CD4-positive, alpha-beta T cell (primary cell): ENCODE measurements at regions not wholly inside any gene's neighbourhood (a gene's known extent, or its start where the extent isn't known, plus 50 kb on each side); places are given as distances from the start of the nearest gene placed in this dataset.

Experiments used
- ATAC-seq: fragments of 200-7000 bp; cut with Tn5 transposase; one replicate; pipeline ENCODE4 v1.10.0; 2022; ENCODE audit warnings: mild to moderate bottlenecking; ENCODE audit not compliant: poor library complexity
- CTCF ChIA-PET: fragments of 350-600 bp; sonication (Branson Sonifier 250); formaldehyde crosslinking; loops from one replicate; lab custom pipeline; 2021; ENCODE audit warnings: antibody characterized with exemption, inconsistent platforms; lab: Charles Lee
- POLR2A ChIA-PET: fragments of 350-600 bp; sonication (Branson Sonifier 250); formaldehyde crosslinking; loops from one replicate; lab custom pipeline; 2021; ENCODE audit warnings: antibody characterized with exemption, inconsistent platforms; lab: Charles Lee
- DNase-seq, 14 experiments: peaks; one replicate each; pipeline ENCODE4 v3.0.0-alpha.2; 2013 to 2020; ENCODE audit warnings: mixed read lengths in 2 of 14
- H3K27ac ChIP-seq, 2 donors: one replicate each; pipeline versions ENCODE4 v1.5.1 to v1.7.0; 2013; ENCODE audit warnings: low read length in 2 of 2, low read depth in 1 of 2, mild to moderate bottlenecking in 1 of 2
- H3K27me3 ChIP-seq, 2 experiments: 1 replicate in 1 of 2; 2 replicates in 1 of 2; pipeline versions ENCODE4 v1.6.1 to v1.7.0; 2013; ENCODE audit warnings: low read length in 2 of 2, control low read depth in 1 of 2, mild to moderate bottlenecking in 1 of 2, moderate library complexity in 1 of 2; ENCODE audit not compliant: insufficient read depth in 2 of 2, control insufficient read depth in 1 of 2
- H3K36me3 ChIP-seq: one replicate; pipeline ENCODE4 v1.6.1; 2013; ENCODE audit warnings: low read length, control low read depth; ENCODE audit not compliant: insufficient read depth
- H3K4me1 ChIP-seq: one replicate; pipeline ENCODE4 v1.6.1; 2013; ENCODE audit warnings: low read length, control low read depth; ENCODE audit not compliant: insufficient read depth
- H3K4me3 ChIP-seq: one replicate; pipeline ENCODE4 v1.5.1; 2013; ENCODE audit warnings: mild to moderate bottlenecking, low read length, moderate library complexity
- H3K9me3 ChIP-seq, 2 experiments: 1 replicate in 1 of 2; 2 replicates in 1 of 2; pipeline versions ENCODE4 v1.6.1 to v1.7.0; 2013; ENCODE audit warnings: low read length in 2 of 2, mild to moderate bottlenecking in 2 of 2, control low read depth in 1 of 2, moderate library complexity in 1 of 2; ENCODE audit not compliant: control insufficient read depth in 1 of 2, insufficient read depth in 1 of 2
- H3K27ac Mint-ChIP-seq: one replicate; pipeline ENCODE4 v1.8.0; 2020; ENCODE audit warnings: mixed read lengths
- H3K27me3 Mint-ChIP-seq: one replicate; pipeline ENCODE4 v1.8.0; 2021; ENCODE audit warnings: mixed read lengths
- H3K36me3 Mint-ChIP-seq: one replicate; pipeline ENCODE4 v1.8.0; 2021; ENCODE audit warnings: low read depth, mixed read lengths
- H3K4me1 Mint-ChIP-seq: one replicate; pipeline ENCODE4 v1.8.0; 2021; ENCODE audit warnings: low read depth, mixed read lengths
- H3K4me3 Mint-ChIP-seq: one replicate; pipeline ENCODE4 v1.8.0; 2020; ENCODE audit warnings: mild to moderate bottlenecking, mixed read lengths
- H3K9me3 Mint-ChIP-seq: one replicate; pipeline ENCODE4 v1.8.0; 2020; ENCODE audit warnings: mixed read lengths
- intact Hi-C, 2 experiments: fragments of 100-400 bp; cut with DNase I in 1 of 2; cut with micrococcal nuclease in 1 of 2; formaldehyde crosslinking; loops; one replicate each; pipeline versions ENCODE4 v1.15.1 to v1.9.0; 2023 to 2025; cut with DNase I, micrococcal nuclease
- TF ChIP-seq, protein P1 (sequence below): fragments of 200-600 bp; IDR thresholded peaks from one replicate; pipeline ENCODE4 v1.8.0; 2022; ENCODE audit warnings: antibody characterized with exemption, mild to moderate bottlenecking

DNA sequence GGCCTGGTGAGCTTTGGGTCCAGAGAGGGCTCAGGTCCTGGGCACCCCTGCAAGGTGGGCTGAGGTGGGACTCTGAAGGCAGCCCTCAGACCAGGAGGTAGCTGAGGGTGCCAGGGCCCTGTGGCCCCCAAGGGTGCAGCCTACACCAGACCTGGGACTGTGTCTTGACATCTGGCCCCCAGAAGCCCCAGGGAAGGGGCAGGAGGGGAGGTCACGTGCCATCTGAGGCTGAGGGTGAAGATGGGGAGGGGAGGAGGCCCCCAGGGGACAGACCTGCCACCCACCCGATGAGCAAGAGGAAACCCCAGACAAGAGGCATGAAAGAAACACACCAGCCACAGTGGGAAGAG is 520.2 kb downstream of the BRD1 start:
- TF ChIP-seq, protein P1, sequence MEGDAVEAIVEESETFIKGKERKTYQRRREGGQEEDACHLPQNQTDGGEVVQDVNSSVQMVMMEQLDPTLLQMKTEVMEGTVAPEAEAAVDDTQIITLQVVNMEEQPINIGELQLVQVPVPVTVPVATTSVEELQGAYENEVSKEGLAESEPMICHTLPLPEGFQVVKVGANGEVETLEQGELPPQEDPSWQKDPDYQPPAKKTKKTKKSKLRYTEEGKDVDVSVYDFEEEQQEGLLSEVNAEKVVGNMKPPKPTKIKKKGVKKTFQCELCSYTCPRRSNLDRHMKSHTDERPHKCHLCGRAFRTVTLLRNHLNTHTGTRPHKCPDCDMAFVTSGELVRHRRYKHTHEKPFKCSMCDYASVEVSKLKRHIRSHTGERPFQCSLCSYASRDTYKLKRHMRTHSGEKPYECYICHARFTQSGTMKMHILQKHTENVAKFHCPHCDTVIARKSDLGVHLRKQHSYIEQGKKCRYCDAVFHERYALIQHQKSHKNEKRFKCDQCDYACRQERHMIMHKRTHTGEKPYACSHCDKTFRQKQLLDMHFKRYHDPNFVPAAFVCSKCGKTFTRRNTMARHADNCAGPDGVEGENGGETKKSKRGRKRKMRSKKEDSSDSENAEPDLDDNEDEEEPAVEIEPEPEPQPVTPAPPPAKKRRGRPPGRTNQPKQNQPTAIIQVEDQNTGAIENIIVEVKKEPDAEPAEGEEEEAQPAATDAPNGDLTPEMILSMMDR = no peak
- peaks cover 4 to 10% of the 10 kb centered on the region in 2 experiments for H3K27me3 ChIP-seq
- Mint-ChIP-seq H3K9me3 (no peaks in the 10 kb centered on the region), H3K4me3 (no peak overlapping the region), H3K36me3 (no peaks in the 10 kb centered on the region), H3K27ac (no peak overlapping the region), H3K4me1 (no peaks in the 10 kb centered on the region), H3K27me3 (peaks cover 48% of the 10 kb centered on the region)
- ChIA-PET CTCF (no interaction called here), POLR2A (no interaction called here)
- peak in 1 of 14 experiments; percentile 17 for DNase-seq
- peaks cover 3% of the 10 kb centered on the region for H3K4me1 ChIP-seq
- H3K36me3 ChIP-seq = no peaks in the 10 kb centered on the region
- ATAC-seq = no peak
- intact Hi-C loops = loop anchor here in 1 of 2 experiments (5.0 kb wide), 1 partner anchor 420 kb away; no protein-coding TSS in a partner anchor
- peaks cover 0 to 15% of the 10 kb centered on the region in 2 experiments for H3K9me3 ChIP-seq
- H3K27ac ChIP-seq = no peak overlapping the region
- H3K4me3 ChIP-seq = no peak overlapping the region

- Histone ChIP-seq H3K36me3 (no peaks in the 10 kb centered on the region), H3K27me3 (peaks cover 4 to 10% of the 10 kb centered on the region in 2 experiments), H3K4me1 (peaks cover 3% of the 10 kb centered on the region), H3K9me3 (peaks cover 0 to 15% of the 10 kb centered on the region in 2 experiments), H3K4me3 (no peak overlapping the region), H3K27ac (no peak overlapping the region)
- POLR2A ChIA-PET = no interaction called here
- no peaks in the 10 kb centered on the region for H3K36me3 Mint-ChIP-seq
- TF ChIP-seq, protein P1 = no peak
- no peak overlapping the region for H3K4me3 Mint-ChIP-seq
- CTCF ChIA-PET = no interaction called here
- no peaks in the 10 kb centered on the region for H3K9me3 Mint-ChIP-seq
- peak in 1 of 14 experiments; percentile 27 for DNase-seq
- intact Hi-C loops = loop anchor here in 1 of 2 experiments (5.0 kb wide), 1 partner anchor 420 kb away; no protein-coding TSS in a partner anchor
- ATAC-seq = no peak
- H3K4me1 Mint-ChIP-seq = no peaks in the 10 kb centered on the region
- H3K27me3 Mint-ChIP-seq = peaks cover 48% of the 10 kb centered on the region
- no peak overlapping the region for H3K27ac Mint-ChIP-seq
These were observed 520.8 kb downstream of the BRD1 start for GRCh38 chr22:49306632-49307480.

- ChIA-PET POLR2A (no interaction called here), CTCF (interaction anchor here (1.2 kb wide), 1 partner anchor 9 kb away, joined by 3 read pairs; no protein-coding TSS in a partner anchor)
- Mint-ChIP-seq H3K36me3 (no peaks in the 10 kb centered on the region), H3K4me3 (no peak overlapping the region), H3K9me3 (no peaks in the 10 kb centered on the region), H3K27me3 (peaks cover 45% of the 10 kb centered on the region), H3K27ac (no peak overlapping the region), H3K4me1 (no peaks in the 10 kb centered on the region)
- no peak overlapping the region for H3K27ac ChIP-seq
- H3K36me3 ChIP-seq = no peaks in the 10 kb centered on the region
- H3K9me3 ChIP-seq = peaks cover 0 to 15% of the 10 kb centered on the region in 2 experiments
- peaks cover 4 to 10% of the 10 kb centered on the region in 2 experiments for H3K27me3 ChIP-seq
- intact Hi-C loops = loop anchor here in 1 of 2 experiments (5.0 kb wide), 1 partner anchor 421 kb away; no protein-coding TSS in a partner anchor
- H3K4me1 ChIP-seq = peaks cover 3% of the 10 kb centered on the region
- ATAC-seq (no peak), DNase-seq (peak in 1 of 14 experiments; percentile 19)
- no peak overlapping the region for H3K4me3 ChIP-seq
- TF ChIP-seq, protein P1 = no peak
These were observed 521.6 kb downstream of the BRD1 start for GRCh38 chr22:49305966-49306631.
